ENCODE measurements at regions not wholly inside any gene's neighbourhood (a gene's known extent, or its start where the extent isn't known, plus 50 kb on each side); places are given as distances from the start of the nearest gene placed in this dataset.
"Not testable (repeated sequence)": the region's sequence is repeated elsewhere in the genome, so short reads cannot be mapped to it uniquely, and the experiment has no call there.

DNA sequence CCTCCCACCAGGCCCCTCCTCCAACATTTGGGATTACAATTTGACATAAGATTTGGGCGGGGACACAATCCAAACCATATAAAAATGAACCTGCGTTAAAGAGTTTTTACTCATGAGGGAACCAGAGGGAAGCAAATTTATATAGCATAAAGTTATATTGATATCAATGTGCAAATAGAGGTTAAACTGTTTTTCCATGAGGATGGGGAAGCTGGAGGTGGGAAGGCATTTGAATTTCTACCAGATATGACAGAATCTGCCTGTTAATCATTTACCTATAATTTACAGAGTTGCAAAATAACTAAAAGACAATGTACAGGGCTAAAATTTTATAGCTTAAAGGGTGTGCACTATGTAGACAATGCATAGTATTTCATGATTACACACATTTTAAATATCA, 322.0 kb upstream of the FKBP1C start:
- no peak for DNase-seq

DNA sequence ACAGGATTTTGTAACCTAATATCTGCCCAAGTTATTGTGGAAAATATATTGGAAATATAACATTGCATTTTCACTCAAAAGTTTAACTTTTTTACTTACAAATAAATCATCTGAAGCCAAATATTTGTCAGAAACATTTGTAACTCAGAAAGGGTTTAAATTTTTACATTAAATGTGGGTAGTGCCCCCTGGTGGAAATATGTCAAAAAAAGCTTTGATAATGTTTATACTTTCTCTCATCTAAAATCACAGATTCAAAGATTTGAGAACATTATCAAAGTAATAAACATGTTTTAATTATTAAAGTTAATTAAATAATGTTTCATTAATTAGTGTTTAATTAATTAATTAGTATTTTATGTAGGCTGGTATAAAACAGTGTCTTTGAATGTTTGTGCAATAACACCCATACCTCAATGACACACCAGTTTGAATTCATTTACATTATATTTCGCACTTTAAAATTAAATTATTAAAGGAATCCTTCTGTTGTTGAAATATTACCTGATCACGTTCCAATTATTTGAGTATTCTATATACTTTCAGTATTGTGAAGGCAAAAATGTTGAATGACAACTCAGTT, 320.1 kb upstream of the FKBP1C start:
- no peak for DNase-seq

DNA sequence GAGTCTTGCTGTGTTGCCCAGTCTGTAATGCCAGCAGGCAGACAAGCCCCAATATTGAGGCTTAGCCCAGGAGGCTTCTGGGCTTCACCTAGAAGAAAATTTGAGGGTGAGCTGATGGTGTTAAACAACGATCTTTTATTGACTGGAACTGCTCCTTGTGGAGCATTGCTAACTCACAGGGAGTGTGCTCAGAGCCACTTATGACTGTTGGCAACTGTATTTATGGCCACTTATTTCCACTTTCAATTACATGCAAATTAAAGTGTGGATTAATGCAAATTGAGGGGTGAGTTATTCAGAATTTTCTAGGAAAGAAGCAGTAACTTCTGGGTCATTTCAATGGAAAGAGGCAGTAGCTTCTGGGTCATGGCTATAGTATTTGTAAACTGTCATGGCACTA, 317.2 kb upstream of the FKBP1C start:
- no peak for DNase-seq

DNA sequence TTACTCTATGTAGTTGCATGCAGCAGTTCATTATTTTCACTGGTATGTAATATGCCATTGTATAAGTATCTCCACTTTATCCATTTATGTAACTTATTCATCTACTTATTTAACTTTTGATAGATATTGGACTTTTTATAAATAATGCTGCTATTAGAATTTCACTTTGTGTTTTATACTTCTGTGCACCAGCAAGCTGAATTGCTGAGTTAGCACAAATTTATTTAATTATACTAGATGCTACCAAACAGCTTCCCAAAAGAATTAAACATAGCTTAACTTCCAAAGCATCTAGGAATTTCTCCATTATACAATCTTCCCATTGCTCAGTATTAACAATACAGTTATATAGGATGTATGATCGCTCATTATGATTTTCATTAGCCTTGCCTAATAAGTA, 308.0 kb upstream of the FKBP1C start:
- no peak for DNase-seq

DNA sequence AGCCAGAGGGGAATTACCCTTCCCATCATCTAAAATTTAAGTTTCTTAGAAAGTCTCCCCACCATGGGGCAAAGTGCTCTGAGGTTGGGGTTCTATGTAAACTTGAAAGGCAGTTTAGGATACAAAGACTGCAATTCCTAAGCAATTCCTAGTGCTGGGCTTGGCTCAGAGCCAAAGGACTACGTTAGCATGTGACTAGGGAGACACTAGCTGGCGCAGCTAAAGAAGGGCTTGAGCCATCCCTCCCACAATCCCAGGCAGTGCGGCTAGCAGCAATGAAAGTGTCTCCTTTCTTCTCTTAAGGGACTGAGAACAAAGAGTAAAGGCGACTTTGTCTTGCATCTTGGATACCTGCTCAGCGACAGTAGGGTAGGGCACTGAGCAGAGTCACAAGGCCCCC, 306.6 kb upstream of the FKBP1C start:
- no peak for DNase-seq

DNA sequence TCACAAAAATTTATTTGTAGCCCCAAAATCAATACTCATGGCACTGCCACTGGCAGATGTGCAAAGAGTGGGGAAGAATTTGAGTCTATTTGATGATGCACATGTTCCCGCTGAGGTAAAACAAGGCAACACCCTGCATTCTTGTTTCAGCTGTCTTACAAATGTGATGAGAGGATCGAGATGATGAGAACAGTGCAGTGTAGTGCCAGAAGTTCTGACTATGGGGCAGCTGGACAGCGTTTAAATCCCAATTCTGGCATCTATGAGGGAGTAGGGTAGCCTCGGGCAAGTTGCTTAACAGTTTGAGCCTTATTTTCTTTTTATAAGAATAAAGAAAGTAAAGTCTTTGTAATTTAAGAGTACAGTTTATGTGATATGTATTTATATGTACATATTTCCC, 296.7 kb upstream of the FKBP1C start:
- DNase-seq: no peak

DNA sequence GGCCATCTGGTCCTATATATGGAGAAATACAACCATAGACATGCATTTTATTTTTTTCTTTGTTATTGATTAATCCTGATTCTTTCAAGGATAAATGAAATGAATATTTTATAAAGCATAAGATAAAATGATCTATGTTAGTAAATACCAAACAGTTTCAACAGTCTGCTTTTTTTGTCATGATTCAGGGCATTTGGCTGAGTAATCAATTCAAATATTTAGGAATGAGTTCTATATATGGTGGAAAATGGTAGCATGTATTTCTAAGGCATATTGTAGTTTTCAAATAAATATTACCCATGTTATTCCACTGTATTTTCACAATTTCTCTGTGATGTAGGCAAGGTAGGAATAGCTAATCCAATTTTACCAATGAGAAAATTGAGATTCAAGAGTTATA, 287.5 kb upstream of the FKBP1C start:
- DNase-seq: no peak

DNA sequence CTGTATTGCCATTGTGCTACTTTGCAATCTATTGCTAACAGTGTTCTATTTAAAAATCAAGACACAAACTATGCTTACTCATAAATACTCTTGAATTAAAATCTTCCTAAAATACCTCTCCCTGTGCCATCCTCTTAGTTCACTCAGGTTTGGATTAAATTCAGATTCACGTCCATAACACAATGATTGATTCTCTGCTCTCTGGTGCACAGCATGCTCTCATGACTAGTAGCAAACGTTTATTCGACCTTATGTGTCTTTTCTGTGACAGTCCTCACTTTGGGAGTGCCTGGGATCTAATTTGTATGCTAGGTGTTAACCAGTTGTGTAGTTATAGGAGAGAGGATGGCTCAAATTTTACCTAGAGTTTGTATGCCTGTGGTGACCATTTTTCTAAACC, 270.4 kb upstream of the FKBP1C start:
- DNase-seq: peak; percentile 44 to 71

DNA sequence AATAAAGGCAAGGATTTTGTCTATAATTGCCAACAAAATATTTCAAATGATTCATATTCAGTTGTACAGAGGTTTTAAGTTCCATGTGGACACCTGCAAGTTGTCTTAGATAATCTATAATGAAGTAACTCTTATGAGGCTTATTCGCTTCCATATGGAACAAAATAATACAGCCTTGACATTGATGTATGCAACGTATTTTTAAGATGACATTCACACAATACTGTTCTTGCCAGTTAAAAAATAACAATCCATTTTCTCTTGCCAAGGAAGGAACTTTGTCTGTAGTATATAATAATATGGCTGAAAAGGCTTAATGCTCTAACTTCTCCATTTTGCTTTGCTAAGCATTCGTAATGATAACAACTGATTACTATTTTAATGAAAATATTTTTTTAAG, 269.3 kb upstream of the FKBP1C start:
- no peak for DNase-seq

DNA sequence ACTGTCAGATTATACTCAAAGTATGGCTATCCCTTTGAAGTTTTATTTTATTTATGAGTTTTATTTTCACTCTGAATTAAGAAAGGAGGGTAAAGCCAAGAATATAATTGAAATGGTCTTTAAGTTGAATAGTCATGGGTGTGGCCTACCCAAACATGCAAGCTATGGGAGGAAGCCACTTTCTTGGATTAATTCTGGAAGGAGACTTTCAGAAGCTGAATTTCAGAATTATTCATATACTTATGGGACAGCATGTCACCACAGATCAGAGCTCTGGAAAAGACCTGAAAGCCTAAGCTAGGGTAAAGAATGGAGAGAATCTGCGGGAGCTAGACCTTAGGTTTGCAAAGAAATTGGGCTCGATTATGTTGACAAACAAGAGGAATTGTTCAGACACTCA, 242.4 kb upstream of the FKBP1C start:
- no peak for DNase-seq

DNA sequence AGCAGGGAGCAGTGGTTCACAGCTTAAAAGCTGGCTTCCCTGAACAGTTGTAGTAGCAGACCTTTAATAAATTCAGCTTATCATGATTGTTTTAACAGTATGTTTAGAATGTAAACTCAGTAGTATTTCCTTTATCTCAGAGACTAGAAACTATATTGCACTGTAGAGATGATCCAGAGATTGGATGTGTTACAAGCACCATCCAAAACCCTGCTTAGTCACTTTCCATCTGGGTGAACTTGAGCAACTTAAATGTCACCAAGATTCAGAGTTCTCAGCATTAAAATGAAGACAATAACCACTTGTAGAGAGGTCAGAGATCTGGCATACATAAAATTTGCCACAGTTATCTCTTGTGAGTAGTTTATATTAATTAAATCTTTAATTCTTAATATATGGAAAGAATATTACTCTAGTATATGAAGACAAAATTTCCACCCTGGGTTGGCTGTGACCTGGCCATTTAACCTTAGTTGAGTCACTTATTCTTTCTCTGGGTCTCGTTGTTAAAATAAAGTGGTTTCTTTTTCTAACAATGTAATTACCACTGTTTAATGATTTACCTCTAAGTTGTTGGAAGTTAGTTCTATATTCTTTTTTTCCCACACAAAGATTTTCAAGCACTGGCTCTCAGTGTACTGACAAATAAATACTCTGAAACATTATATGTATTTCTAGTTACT, 239.2 kb upstream of the FKBP1C start:
- no peak for DNase-seq

DNA sequence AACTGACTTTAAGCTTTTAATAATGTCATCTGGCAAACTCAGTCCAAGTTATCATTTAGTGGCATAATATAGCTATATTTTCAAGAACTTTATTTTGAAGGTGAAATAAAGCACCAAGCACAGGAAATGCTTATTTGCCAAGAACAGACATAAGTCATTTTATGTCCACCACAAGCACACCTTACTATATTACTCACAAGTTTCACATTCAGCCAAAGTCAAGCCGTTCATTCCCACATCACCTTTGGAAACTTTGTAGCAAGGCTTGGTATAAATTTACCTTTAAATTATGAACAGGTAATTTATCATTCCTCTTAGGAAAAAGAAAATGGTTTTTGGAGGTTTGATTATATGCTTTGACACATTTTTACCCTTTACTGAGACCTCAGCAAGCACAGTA, 236.8 kb upstream of the FKBP1C start:
- no peak for DNase-seq

DNA sequence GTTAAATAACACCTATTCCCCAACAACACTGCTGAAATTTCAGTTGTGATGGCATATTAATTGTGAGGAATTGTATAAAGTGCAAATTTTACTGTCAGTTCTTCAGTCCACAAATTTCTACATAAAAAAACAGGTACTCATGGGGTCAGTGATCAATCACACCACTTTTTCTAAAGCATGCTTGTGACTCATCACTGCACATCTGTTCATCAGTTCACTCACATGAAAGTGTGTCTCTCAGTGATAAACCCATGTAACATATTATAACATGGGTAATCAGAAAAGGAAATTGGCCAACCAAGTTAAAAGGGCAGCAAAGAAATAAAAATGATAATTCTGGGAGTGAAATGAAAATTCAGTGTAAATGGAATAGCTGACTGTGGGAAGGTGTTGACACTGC, 234.7 kb upstream of the FKBP1C start:
- DNase-seq: no peak

DNA sequence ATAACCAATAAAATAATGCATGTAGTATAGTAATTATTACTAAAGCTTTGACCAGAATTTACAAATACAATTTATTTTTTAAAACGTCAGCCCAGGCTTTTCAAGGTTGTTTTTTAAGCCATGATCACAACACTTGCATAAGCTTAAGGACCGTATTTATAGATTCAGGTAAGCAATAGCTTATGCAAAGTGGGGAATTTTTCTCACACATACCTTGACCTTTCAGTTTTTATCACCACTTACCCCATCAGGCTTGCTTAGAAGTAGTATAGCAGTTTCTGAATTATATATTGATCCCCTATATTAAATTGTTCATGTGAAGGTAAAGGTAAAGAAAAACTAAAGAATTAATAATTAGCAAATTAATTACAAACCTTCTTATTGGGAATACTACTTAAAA, 232.3 kb upstream of the FKBP1C start:
- no peak for DNase-seq

DNA sequence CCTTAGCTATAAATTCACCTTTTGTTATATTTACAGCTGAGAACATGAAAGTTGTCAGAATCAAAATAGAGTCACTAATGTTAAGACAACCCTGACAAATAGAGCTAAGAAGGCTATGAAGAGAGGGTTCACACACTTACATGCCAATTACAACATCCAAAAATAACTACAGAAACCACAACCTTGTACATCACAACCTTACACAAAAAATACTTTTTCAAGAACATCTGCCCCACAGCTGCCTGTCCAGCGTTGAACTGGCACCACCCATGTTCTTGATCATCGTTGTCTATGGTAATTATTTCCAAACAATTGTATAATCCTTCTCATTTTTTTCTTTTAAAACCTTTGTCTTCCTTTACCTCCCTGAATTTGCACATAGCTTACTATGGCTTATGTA, 231.2 kb upstream of the FKBP1C start:
- DNase-seq: no peak

DNA sequence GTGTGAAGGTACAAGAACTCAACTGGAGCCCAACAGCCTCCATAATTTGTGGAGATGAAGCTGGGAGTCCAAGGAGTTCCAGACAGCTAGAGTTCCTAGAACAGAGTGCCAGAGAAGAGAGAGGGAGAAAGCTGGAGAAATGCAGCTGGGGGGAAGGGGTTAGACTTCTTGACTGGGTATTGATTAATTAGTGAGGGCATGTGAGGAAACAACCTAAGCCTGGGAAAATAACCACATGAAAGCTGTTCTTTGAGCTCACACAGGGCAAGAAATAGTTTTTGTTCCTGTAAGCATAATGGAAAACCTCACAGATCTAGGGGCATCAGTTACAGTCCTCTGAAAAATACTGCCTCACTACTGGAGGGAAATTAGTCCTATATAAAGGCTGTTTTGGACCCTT, 230.5 kb upstream of the FKBP1C start:
- no peak for DNase-seq

DNA sequence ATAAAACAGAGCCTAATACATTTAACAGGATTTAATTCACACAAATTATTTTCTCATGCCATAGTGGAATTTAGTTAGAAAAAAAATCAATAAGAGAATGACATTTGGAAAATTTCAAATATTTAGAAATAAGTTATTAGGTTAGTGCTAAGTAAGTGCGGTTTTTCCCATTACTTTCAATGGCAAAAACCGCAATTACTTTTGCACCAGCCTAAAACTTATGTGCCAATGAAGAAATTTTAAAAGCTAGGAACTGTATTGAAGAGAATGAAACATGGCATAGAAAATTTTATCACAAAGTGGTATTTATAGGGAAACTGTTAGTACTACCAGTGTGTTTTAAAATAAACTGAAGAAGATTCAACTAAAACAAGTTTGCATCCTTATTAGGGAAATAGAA, 228.3 kb upstream of the FKBP1C start:
- no peak for DNase-seq

DNA sequence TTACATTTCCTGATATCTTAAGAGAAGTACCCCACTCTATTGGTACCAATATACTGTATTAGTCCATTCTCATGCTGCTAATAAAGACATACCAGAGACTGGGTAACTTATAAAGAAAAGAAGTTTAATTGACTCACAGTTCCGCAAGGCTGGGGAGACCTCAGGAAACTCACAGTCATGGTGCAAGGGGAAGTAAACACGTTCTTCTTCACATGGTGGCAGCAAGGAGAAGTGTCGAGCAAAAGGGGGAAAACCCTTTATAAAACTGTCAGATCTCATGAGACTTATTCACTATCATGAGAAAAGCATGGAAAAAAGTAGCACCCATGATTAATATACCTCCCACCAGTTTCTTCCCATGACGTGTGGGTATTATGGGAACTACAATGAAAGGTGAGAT, 219.6 kb upstream of the FKBP1C start:
- DNase-seq: not testable (repeated sequence)

DNA sequence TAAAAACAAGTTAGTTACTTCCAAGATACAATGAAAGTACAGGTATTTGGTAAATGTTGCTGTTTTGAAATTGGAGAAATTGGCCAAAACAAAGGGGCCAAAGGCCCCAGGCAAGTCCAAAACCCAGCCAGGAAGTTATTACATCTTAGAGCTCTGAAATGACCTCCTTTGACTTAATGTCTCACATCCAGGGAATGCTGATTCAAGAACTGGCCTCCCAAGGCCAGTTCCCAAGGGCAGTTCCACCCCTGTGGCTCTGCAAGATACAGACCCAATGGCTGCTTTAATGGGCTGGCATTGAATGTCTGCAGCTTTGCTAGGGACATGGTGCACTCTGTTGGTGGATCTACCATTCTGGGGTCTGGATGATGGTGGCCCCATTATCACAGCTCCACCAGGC, 217.3 kb upstream of the FKBP1C start:
- no peak for DNase-seq

DNA sequence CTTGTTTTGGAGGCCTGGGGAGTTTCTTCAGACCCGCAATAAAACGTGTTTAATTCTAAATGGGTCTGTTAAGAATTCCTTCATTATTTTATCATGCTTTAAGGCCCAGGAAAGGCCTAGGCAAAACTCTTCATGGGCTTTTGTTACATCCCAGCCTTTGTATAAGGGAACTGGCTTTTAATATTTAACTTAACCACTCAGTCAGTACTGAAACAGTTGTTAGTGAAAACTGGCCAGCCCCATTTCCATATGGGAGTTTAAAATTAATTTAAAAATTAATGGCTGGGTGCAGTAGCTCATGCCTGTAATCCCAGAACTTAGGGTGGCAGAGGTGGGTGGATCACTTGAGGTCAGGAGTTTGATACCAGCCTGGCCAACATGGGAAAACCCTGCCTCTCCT, 213.2 kb upstream of the FKBP1C start:
- no peak for DNase-seq

DNA sequence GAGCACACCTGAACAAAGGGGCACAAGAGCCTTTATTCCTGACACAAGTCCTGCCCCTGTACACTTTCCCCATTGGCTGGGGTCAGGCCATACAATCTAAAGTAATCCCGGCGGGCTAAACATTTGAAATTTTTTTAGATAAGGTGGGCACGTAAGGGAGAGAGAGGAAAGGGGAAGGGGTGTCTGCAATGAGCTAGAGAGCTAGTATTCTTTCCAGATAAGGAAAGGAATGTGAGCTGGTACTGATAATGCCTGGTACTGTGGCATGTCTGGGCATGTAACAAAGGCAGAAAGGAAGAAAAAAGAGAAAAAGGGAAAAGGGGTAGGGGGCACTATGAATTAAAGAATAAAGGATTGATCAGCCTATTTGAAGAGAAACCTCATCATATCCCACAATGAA, 212.0 kb upstream of the FKBP1C start:
- not testable (repeated sequence) for DNase-seq

DNA sequence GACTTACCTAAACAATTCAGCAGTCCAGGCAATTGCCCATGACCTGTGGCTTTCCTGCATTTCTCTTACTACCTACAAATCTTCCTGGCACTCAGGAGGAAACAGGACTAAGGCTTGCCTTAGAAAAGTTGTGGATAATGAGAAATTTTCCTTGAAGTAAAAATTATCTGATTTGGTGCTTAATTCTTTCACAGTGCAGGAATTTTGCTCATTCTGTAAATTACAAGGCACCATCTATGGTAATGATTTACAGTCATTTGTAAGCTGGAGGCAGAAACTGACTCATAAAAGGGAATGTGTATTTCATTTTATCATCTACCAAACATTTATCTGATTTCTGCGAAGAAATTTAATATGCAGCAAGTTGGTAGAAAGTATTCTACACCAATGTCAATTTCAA, 211.5 kb upstream of the FKBP1C start:
- DNase-seq: no peak

DNA sequence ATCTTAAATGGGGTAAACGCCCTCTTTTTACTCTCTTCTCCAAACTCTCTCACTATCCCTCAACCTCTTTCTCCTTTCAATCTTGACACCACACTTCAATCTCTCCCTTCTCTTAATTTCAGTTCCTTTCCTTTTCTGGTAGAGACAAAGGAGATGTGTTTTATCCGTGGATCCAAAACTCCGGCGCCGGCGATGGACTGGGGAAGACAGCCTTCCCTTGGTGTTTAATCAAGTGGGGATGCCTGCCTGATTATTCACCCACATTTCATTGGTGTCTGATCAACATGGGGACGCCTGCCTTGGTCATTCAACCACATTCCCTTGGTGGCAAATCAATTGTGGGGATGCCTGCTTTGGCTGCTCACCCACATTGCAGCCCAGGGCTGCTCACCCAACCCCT, 205.3 kb upstream of the FKBP1C start:
- not testable (repeated sequence) for DNase-seq

DNA sequence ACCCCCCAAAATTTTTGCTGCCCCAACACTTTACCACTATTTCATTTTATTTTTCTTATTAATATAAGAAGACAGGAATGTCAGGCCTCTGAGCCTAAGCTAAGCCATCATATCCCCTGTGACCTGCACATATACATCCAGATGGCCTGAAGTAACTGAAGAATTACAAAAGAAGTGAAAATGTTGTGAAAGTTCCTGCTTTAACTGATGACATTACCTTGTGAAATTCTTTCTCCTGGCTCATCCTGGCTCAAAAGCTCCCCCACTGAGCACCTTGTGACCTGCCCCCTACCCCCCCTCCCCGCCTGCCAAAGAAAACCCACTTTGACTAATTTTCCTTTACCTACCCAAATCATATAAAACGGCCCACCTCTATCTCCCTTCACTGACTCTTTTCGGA, 200.3 kb upstream of the FKBP1C start:
- DNase-seq: not testable (repeated sequence)

DNA sequence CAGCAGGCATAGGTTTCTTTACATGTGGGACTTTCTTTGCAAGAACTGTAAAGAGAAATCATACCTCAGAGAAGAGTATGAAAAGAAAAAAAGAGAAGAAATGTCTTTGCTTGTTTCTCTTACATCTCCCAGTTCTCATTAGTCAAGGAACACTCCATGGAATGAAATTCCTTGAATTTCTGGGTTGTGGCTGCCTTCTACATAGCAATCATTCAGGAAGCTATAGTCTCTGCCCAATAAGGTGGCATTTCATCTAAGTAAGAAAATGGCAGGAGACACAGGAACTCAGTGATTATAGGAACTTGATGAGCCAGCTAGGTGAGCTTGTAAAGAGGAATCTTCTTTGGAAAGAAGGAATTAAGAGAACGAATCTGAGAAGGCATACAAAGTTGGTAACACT, 197.0 kb upstream of the FKBP1C start:
- DNase-seq: no peak

Measured in NCI-H1930 (cell line).